ENCODE measurements at regions not wholly inside any gene's neighbourhood (a gene's known extent, or its start where the extent isn't known, plus 50 kb on each side); places are given as distances from the start of the nearest gene placed in this dataset.

GRCh38 chr10:9733766-9734165 is 1283.9 kb upstream of the CELF2 start:
- DNase-seq = no peak

- no peak for DNase-seq
These were observed 1283.5 kb upstream of the CELF2 start for GRCh38 chr10:9734218-9734617.

GRCh38 chr10:9735731-9736130 is 1281.9 kb upstream of the CELF2 start:
- DNase-seq = no peak

GRCh38 chr10:9743639-9744038 is 1274.0 kb upstream of the CELF2 start:
- no peak for DNase-seq

GRCh38 chr10:9745158-9745557 is 1272.5 kb upstream of the CELF2 start:
- DNase-seq = no peak

GRCh38 chr10:9757176-9757575 is 1260.5 kb upstream of the CELF2 start:
- no peak for DNase-seq

- DNase-seq = no peak
These were observed 1258.1 kb upstream of the CELF2 start for GRCh38 chr10:9759596-9759995.

- no peak for DNase-seq
These were observed 1254.6 kb upstream of the CELF2 start for GRCh38 chr10:9762966-9763656.

GRCh38 chr10:9766762-9767161 is 1250.9 kb upstream of the CELF2 start:
- no peak for DNase-seq

- DNase-seq = no peak
These were observed 1236.0 kb upstream of the CELF2 start for GRCh38 chr10:9781666-9782065.

- no peak for DNase-seq
These were observed 1231.6 kb upstream of the CELF2 start for GRCh38 chr10:9786101-9786500.

- no peak for DNase-seq
These were observed 1231.1 kb upstream of the CELF2 start for GRCh38 chr10:9786576-9786975.

GRCh38 chr10:9789996-9790395 is 1227.7 kb upstream of the CELF2 start:
- no peak for DNase-seq

GRCh38 chr10:9792181-9792580 is 1225.5 kb upstream of the CELF2 start:
- no peak for DNase-seq

GRCh38 chr10:9796564-9796963 is 1221.1 kb upstream of the CELF2 start:
- DNase-seq = no peak

GRCh38 chr10:9800011-9800410 is 1217.7 kb upstream of the CELF2 start:
- DNase-seq = no peak

GRCh38 chr10:9800571-9800970 is 1217.1 kb upstream of the CELF2 start:
- no peak for DNase-seq

- peak; percentile 83 for DNase-seq
These were observed 1209.8 kb upstream of the CELF2 start for GRCh38 chr10:9807846-9808245.

GRCh38 chr10:9811601-9812000 is 1206.1 kb upstream of the CELF2 start:
- DNase-seq = no peak

- no peak for DNase-seq
These were observed 1203.3 kb upstream of the CELF2 start for GRCh38 chr10:9814285-9814864.

GRCh38 chr10:9819756-9820494 is 1197.7 kb upstream of the CELF2 start:
- DNase-seq = no peak

GRCh38 chr10:9823268-9823930 is 1194.3 kb upstream of the CELF2 start:
- peak; percentile 71 for DNase-seq

- no peak for DNase-seq
These were observed 1193.0 kb upstream of the CELF2 start for GRCh38 chr10:9824631-9825071.
